ENCODE measurements at regions not wholly inside any gene's neighbourhood (a gene's known extent, or its start where the extent isn't known, plus 50 kb on each side); places are given as distances from the start of the nearest gene placed in this dataset.
"Not testable (repeated sequence)": the region's sequence is repeated elsewhere in the genome, so short reads cannot be mapped to it uniquely, and the experiment has no call there.

DNA sequence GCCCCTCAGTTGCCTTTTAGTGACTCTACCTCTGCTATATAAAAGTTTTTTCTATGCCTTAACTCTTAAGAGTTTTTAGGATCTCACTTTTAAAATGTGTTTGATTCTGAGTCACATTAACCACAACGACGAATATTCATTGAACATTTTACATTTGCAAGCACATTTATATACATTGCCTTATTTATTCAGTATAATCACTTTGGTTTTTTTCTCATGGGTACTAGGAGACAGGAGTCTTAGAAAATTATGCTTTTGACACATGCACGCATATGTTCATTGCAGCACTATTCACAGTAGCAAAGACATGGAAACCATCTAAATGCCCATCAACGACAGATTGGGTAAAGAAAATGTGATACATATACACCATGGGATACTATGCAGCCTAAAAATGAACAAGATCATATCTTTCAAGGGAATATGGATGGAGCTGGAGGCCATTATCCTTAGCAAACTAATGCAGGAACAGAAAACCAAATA lies 236.9 kb upstream of the SPAG17 start:
- FAIRE-seq (no peak), DNase-seq (ENCODE audit: insufficient read length, low spot score) (no peak)
- no peak for TF ChIP-seq POLR2A (IDR thresholded peaks at IDR 0.05; ENCODE audit: low read depth, low read length)

DNA sequence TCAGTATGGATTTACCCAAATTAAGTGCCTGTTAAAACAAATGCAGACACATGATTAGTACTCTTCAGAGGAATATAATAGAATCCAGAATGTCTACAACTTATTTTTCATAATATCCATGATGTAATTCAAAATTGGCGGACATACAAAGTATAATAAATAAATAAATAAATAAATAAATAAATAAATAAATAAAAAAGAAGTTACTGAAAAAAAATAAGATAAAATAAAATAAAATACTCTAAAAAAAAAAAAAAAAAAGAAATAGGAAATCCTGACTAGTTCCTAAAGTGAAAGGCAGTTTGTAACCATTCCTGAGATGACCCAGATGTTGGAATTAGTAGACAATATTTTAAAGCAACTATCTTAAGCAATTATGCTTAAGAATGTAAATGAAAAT lies 219.0 kb upstream of the SPAG17 start:
- FAIRE-seq = no peak
- no peak for TF ChIP-seq POLR2A (IDR thresholded peaks at IDR 0.05; ENCODE audit: low read depth, low read length)
- no peak for DNase-seq (ENCODE audit: insufficient read length, low spot score)

DNA sequence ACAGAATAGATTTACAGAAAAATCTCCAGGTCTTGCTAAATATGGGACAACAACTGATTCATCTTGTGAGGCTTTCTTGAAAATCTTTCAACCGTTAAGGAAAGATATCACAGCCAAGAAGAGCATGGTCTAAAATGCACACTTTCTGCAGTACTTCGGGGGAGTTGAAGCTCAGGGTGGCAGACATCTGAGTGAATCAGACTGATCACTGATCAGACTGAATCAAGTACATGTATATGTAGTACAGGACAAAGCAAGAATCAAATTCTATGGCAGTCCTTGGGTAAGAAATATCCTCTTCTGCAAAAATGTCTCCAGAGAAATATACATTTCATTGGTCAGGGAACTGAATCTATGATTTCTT lies 212.4 kb upstream of the SPAG17 start:
- no peak for DNase-seq (ENCODE audit: insufficient read length, low spot score)

DNA sequence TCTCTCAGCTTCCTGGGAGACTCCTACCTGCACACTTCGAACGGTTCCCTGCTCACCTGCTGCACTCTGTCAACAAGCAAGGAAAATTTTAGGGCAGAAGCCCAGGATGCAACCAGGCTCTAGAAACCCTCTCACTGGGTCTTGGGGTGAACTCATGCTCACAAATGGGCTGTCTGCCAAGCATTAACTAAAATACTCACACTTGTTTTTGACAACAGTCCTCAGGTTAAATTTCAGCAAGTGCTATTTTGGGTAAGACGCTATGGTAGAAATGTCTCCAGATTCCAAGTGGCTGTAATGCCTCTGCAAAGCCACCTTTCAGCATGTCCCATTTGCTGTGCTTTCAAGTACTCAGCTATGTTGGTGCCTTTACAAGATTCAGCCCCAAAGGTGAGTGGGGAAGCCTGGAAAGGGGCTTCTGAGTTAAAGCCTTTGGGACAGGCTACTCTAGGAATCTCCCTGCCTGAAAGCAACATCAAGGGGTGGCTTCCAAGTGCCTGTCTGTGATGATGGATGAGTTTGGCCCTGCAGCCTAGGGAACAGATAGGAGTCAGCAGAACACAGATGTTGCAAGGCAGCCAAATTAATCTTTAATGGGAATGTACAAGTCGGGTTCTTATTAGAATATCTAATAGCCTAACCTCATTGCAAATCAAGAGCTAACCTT lies 211.9 kb upstream of the SPAG17 start:
- FAIRE-seq (no peak), DNase-seq (ENCODE audit: insufficient read length, low spot score) (no peak)
- no peak for TF ChIP-seq POLR2A (IDR thresholded peaks at IDR 0.05; ENCODE audit: low read depth, low read length)

More for the DNA sequence above, 212.4 kb upstream of the SPAG17 start:
- no peak for TF ChIP-seq POLR2A (IDR thresholded peaks at IDR 0.05; ENCODE audit: low read depth, low read length)
- FAIRE-seq = no peak

DNA sequence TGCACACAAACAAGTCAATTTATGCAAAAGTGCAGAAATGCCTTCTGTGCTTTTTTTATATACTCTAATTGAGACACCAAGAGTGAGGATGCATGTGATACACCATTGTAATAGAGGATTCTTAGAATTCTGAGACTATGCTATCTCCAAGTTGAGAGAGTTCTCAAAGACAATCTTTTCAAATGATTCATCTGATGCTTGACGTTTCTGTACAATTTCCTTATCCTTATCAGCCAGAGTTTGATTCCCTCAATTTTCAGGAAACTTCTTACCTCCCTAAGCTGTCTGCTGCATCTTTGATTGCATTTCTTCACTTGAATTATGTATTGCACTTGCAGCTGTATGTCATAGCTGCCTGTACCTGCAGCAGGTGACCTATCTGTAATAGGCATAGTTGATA lies 211.3 kb upstream of the SPAG17 start:
- TF ChIP-seq POLR2A (IDR thresholded peaks at IDR 0.05; ENCODE audit: low read depth, low read length) = no peak
- FAIRE-seq (no peak), DNase-seq (ENCODE audit: insufficient read length, low spot score) (no peak)

DNA sequence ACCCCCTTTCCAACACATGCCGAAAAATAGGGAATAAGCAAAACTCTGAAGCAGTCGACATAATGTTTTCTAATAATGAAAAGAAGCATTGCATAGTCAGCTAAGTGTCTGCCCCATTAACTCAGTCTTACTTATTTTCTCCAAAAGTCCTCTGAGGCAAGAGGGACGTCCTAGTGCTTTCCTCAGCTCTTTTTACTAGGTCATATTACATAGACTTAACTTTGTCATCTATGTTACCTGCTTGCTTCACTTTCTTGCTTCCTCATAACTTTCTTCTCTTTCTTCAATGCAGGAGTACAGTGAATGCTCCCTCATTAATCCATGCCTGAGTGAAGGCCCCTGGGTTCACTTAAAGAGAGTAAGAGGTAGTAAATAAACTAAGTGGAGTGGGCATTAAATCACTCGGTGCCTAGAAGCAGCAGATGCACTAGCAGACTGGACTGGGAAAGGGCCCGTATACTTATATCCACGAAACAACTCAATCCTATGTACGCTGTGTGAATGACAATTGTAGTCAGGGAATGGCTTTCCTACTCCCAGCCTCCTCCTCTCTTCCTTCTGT lies 210.5 kb upstream of the SPAG17 start:
- no peak for TF ChIP-seq POLR2A (IDR thresholded peaks at IDR 0.05; ENCODE audit: low read depth, low read length)
- FAIRE-seq (no peak), DNase-seq (ENCODE audit: insufficient read length, low spot score) (no peak)

DNA sequence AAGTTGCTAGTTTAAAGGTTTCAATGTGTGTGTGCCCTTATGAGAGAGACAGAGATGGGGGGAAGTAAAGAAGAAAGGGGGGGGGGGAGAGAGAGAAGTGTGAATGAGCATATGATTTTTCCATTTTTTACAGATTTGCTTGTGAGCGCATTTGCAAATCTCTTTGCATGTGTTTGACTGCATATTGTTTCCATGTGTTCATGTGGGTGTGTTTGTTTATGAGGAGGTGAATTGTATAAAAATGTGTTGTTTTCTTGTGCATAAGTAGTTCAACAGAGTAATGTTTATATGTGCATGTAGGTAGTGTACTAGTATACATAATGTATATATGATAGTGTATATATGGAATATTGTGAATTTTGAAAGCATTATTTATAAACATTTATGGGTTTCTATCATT lies 205.9 kb upstream of the SPAG17 start:
- FAIRE-seq = no peak
- no peak for TF ChIP-seq POLR2A (IDR thresholded peaks at IDR 0.05; ENCODE audit: low read depth, low read length)
- DNase-seq (ENCODE audit: insufficient read length, low spot score) = no peak

DNA sequence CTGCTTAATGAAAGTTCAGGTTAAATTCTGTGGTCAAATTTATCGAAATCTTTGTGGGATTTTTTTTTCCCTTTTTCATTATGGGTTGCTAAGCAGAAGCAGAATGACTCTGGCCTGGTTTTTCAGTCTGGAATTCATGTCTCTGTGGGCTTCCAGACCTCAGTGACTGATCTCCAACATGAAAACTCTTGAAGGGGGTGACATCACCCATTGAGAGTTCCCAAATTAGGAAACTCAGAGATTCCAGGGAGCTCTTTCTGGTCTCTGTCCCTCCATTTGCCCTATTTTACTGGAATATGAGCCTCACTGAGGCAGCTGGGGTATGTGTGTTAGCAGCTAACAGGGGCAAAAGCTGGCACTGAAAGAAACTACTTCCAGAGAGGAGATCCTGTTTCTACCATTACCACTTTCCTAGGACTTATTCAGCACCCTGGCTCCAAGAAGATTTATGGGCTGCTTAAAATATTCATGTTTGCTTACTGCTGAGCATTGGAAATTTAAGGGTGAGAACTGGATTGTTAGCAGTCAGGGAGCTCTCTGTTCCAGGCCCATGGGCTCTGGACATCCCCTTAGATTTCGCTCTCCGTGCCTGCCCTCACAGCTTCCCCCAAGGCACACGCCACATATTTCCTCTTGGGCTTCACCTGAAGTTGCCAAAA lies 203.4 kb upstream of the SPAG17 start:
- FAIRE-seq (no peak), DNase-seq (ENCODE audit: insufficient read length, low spot score) (no peak)
- TF ChIP-seq POLR2A (IDR thresholded peaks at IDR 0.05; ENCODE audit: low read depth, low read length) = no peak

DNA sequence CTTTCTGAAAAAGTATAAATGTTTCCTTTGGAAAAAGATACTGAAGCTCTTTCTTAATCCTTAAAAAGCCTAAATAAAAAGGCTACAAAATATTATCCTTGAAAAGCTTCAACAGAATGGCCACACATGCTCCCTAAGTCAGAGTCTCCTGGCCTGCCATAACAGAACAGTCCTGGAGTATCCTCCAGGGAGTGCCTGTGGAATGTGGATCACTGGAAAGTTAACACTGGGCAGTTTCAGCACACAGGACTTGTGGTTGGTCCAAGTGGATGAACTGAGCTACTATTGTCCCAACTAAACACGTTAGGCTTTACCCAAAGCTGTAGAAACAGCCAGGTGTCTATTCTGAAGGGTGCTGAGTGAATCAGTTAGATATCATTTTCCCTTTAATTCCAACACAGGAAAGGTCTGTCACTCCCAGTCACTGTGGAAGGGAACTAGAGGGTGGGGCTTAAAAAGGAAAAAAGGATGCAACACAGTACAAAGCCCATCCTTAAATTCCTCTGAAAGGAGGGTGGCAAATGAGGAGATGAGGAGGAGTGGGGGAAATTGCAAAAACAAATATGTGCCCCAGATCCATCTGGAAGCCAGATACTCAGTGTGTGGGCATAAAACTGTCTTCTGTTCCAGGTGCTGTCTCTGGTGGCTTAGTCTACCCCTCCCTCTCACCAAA lies 196.3 kb upstream of the SPAG17 start:
- TF ChIP-seq POLR2A (IDR thresholded peaks at IDR 0.05; ENCODE audit: low read depth, low read length) = no peak
- FAIRE-seq = no peak
- DNase-seq (ENCODE audit: insufficient read length, low spot score) = no peak

DNA sequence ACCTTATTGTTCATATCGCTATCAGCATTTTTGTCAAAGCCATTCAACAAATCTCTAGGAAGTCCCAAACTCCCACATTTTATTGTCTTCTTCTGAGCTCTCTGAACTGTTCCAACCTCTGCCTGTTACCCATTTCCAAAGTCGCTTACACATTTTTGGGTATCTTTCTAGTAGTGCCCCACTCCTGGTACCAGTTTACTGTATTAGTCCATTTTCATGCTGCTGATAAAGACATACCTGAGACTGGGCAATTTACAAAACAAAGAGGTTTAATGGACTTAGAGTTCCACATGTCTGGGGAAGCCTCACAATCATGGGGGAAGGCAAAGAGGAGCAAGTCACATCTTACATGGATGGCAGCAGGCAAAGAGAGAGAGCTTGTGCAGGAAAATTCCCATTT lies 192.2 kb upstream of the SPAG17 start:
- not testable (repeated sequence) for DNase-seq (ENCODE audit: insufficient read length, low spot score); FAIRE-seq

DNA sequence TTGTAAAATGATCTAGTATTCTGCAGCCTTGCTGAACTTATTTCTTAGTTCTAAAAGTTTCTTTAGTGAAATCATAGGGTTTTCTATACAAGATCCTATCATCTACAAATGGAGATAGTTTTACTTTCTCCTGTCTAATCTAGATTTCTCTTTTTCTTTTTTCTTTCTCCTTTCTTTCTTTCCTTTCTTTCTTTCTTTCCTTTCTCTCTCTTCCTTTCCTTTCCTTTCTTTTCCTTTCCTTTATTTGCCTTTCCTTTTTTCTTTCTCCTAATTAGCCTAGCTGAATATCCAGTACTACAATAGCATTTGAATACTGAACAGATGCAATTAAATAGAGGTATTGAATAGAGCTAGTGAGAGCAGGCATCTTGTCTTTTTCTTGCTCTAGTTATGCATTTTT lies 186.6 kb upstream of the SPAG17 start:
- no peak for FAIRE-seq
- DNase-seq (ENCODE audit: insufficient read length, low spot score) = no peak
- no peak for TF ChIP-seq POLR2A (IDR thresholded peaks at IDR 0.05; ENCODE audit: low read depth, low read length)

DNA sequence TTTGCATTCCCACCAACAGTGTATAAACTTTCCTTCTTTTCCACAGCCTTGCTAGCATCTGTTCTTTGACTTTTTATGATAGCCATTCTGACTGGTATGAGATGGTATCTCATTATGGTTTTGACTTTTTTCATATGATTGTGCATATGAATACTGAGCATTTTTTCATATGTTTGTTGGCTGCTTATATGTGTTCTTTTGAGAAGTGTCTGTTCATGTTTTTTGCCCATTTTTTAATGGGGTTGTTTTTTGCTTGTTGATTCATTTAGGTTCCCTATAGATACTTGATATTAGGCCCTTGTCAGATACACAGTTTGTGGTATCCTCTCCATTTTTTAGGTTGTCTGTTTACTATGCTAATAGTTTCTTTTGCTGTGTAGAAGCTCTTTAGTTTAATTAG lies 185.8 kb upstream of the SPAG17 start:
- no peak for FAIRE-seq
- TF ChIP-seq POLR2A (IDR thresholded peaks at IDR 0.05; ENCODE audit: low read depth, low read length) = no peak

DNA sequence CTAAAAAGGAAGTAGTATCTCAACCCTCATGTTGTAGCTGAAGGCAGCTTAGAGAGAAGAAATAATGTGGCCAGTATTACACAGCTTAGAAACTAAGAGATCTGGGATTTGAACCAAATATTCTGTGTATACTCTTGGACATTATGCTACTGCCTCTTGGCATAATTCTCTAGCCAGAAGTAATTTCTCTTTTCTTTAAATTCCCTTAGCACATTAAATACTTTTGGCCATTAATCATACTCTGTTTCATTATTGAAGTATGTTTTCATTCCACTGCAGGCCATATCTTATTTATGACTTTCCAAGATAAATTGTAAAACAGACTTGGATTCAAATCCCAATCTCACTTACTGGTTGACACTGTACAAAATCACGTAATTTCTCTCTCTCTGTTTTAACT lies 181.3 kb upstream of the SPAG17 start:
- TF ChIP-seq POLR2A (IDR thresholded peaks at IDR 0.05; ENCODE audit: low read depth, low read length) = no peak
- DNase-seq (ENCODE audit: insufficient read length, low spot score) = no peak
- no peak for FAIRE-seq

More for the DNA sequence above, 185.8 kb upstream of the SPAG17 start:
- no peak for DNase-seq (ENCODE audit: insufficient read length, low spot score)

DNA sequence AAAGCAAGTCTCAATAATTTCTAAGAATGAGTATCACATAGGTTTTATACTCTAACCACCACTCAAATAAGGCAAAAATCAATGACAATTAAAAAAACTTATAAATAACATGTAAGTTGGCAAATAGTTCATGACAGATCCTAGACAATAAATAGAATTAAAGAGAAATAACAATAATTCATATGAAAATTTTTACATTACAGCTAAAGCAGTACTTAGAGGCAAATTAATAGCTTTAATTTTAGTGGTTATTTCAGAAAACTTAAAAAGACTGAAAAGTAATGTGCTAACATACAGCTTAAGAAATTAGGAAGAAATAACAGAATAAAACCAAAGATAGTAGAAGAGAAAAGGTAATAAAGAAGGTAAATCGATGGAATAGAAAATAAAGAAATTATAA lies 179.9 kb upstream of the SPAG17 start:
- DNase-seq (ENCODE audit: insufficient read length, low spot score) (no peak), FAIRE-seq (no peak)
- no peak for TF ChIP-seq POLR2A (IDR thresholded peaks at IDR 0.05; ENCODE audit: low read depth, low read length)
